Suprapubic skin (tissue), 3 donors: ENCODE measurements at regions not wholly inside any gene's neighbourhood (a gene's known extent, or its start where the extent isn't known, plus 50 kb on each side); places are given as distances from the start of the nearest gene placed in this dataset.

ENCODE experiments used
- EP300 ChIP-seq: sonication (generic); formaldehyde crosslinking; IDR thresholded peaks from one replicate; pipeline ENCODE4 v1.6.1; 2017; ENCODE audit warnings: antibody characterized with exemption
- POLR2A ChIP-seq, 2 donors: fragments of 450-650 bp; IDR thresholded peaks; one replicate each; pipeline ENCODE4 v1.6.1; 2017; ENCODE audit warnings: antibody characterized with exemption in 2 of 2, mild to moderate bottlenecking in 2 of 2, moderate library complexity in 2 of 2
- TF ChIP-seq, protein P1 (sequence below), 2 donors: fragments of 200-600 bp in 1 of 2; fragments of 450-650 bp in 1 of 2; sonication (generic) in 1 of 2; IDR thresholded peaks; one replicate each; pipeline ENCODE4 v1.5.1; 2016 to 2019; ENCODE audit warnings: antibody characterized with exemption in 2 of 2, mild to moderate bottlenecking in 1 of 2, moderate library complexity in 1 of 2

DNA sequence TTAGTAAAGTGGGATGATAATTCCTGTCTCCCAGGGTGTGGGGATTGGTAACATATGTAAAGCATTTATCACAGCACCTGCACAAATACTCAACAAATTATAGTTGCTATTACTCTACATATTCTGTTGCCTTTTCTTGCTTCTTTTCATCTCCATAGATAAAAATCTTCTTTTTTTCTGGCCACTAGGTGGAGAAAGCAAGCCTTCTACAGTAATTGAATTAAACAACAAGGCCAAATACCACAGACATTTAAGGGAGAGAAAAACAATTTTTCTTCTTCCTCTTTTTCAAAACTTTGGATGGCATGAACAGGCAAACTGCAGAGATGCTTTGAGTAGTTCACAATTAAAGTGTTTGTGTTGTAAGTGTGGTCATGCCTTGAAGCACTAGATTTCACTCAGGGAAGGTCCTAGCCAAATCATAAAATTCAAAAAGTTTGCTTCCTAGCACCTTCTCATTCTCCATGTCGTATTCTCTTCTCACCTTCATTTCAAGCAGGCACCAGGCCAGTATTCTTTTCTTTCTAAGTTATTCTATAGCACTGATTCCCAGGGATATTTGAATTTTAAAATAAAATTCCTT, 493.4 kb upstream of the TGFBR2 start:
- TF ChIP-seq POLR2A (IDR thresholded peaks at IDR 0.05) (no peak), EP300 (no peak)
- TF ChIP-seq, protein P1, sequence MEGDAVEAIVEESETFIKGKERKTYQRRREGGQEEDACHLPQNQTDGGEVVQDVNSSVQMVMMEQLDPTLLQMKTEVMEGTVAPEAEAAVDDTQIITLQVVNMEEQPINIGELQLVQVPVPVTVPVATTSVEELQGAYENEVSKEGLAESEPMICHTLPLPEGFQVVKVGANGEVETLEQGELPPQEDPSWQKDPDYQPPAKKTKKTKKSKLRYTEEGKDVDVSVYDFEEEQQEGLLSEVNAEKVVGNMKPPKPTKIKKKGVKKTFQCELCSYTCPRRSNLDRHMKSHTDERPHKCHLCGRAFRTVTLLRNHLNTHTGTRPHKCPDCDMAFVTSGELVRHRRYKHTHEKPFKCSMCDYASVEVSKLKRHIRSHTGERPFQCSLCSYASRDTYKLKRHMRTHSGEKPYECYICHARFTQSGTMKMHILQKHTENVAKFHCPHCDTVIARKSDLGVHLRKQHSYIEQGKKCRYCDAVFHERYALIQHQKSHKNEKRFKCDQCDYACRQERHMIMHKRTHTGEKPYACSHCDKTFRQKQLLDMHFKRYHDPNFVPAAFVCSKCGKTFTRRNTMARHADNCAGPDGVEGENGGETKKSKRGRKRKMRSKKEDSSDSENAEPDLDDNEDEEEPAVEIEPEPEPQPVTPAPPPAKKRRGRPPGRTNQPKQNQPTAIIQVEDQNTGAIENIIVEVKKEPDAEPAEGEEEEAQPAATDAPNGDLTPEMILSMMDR (IDR thresholded peaks at IDR 0.05) = peak; percentile 30 to 31
